NCI-H345 treated with DMSO at 0.1 percent for 48 hours (cell line): ENCODE measurements at regions not wholly inside any gene's neighbourhood (a gene's known extent, or its start where the extent isn't known, plus 50 kb on each side); places are given as distances from the start of the nearest gene placed in this dataset.

ENCODE experiments used
- DNase-seq: peaks from one replicate; lab custom pipeline; 2025; ENCODE audit not compliant: unreplicated experiment; lab: John Stamatoyannopoulos, UW

DNA sequence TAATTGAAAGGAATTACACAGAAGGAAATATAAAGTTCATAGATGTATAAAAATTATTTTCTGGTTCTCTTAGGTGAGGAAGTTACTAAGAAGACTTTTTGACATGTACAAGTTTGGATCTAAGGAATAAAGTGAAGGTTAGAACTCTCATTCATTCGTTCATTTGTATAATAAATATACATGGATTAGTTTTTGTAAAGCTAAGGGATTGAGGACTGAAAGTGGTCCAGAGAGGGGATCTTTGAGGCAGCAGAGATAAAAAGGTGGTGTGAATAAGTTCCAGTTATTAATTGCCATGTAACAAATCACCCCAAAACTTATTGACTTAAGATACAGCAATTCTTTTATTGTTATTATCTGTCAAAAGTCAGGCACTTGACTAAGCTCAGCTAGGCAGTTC, 110.1 kb upstream of the CELF4 start:
- DNase-seq = no peak

DNA sequence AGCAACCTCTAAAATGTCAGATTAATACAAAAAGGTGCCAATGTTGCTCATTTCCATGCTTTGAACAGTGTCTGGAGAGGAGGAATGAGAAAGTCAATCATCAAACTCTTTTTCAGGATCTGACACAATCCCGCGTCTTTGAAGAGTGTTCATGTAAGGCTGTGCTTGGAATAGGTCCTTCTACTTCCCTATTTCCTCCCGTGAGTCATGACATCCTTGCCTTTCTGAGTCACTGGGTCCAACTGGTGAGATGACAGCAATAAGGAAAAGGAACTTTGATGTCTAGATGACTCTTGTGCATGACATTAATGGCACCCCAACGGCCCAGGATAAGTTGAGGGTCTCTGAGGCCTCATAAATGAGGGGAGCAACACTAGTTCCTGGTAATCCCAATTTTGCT, 109.0 kb upstream of the CELF4 start:
- no peak for DNase-seq

DNA sequence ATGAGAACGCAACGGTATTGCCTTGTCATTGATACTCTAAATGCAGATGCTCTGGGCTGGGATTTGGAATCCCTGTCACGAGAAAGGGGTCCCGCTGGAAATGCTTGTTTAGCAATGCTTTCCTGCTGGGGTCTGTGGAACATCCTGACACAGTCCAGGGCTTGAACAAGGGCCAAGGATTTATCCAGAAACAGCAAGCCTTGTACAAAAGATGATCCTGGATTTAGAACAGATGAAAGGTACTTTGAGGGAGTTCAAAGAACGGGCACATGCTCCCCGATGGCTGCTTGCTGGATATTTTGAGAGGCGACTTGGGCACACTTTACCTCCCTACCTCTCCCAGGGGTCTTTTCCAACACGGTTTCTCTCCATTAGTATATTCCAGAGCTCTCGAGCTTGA, 108.1 kb upstream of the CELF4 start:
- DNase-seq = no peak

DNA sequence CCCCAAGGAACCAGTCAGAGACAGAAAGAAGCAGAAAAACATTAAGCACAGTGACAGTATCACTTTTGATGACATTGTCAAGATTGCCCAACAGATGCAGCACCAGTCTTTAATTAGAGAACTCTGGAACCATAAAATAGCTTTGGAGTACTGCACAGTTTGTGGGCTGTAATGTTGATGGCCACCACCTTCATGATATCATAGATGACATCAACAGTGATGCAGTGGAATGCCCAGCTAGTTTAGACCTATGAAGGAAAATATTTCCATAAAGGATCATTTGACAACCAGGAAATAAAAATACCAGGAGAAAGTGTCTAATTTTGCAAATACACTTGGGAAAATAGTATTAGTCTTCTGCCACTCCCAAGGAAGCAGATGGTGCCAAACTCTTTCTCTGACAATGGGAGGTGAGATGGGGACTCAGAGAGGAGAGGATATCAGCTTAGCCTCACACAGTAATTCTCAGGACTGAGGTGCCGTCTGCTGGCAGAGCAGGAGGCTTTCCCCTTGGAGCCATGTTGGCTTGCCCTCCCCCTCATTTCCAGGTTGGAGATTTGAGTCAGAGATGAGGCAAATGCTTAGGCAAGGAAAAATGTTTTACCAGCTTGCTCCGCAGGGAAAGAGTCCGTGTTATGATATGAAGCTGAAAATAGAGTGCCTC, 107.5 kb upstream of the CELF4 start:
- DNase-seq = no peak

DNA sequence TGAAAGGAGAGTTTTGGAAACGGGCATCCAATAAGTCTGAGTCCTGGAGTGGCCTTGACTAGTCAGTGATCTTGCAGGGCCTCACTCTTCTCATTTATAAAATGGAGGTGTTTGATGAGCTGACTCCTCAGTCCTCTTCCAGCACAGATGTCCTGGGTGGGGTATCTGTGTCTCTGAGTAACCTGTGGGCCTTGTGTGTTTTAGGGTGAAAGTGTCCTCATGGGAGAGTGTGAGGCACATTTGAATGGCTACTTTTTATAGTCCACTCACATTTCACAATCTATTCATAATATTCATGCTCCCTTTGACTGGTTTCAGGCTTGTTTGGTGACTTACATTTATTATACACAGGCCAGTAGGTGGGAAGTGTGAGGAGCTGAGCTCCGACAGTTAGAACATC, 106.4 kb upstream of the CELF4 start:
- DNase-seq = no peak

DNA sequence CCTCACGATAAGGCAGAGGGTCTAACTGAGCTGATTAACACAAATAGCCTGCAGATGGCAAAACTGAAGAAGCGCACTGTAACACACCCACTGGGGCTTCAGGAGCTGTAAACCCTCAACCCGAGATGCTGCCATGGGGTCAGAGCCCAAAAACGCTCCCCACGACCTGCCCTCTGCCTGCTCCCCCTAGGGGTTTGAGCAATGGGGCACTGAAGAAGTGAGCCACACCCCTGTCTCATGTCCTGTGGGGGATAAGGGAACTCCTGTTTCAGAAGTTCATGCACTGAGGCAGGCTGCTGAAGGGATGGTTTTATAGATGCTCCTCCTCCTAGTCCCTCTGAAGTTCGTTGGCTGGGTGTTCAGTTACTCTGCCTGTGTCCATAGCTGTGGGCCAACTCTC, 105.9 kb upstream of the CELF4 start:
- no peak for DNase-seq

DNA sequence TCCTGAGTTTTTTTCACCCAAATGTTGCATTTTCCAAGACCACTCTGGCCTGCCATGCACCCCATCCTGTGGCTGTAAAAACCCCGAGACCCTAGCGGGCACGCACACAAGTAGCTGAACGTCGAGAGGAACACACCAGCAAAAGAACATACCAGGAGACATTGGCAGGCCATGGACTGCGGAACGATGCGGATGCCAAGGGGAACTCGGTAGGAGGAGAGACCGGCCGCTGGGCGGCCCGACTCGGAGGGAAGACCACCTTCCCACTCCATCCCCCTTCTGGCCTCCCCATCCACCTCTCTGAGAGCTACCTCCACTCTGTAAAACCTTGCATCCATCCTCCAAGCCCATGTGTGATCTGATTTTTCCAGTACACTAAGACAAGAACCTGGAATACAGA, 105.5 kb upstream of the CELF4 start:
- no peak for DNase-seq

DNA sequence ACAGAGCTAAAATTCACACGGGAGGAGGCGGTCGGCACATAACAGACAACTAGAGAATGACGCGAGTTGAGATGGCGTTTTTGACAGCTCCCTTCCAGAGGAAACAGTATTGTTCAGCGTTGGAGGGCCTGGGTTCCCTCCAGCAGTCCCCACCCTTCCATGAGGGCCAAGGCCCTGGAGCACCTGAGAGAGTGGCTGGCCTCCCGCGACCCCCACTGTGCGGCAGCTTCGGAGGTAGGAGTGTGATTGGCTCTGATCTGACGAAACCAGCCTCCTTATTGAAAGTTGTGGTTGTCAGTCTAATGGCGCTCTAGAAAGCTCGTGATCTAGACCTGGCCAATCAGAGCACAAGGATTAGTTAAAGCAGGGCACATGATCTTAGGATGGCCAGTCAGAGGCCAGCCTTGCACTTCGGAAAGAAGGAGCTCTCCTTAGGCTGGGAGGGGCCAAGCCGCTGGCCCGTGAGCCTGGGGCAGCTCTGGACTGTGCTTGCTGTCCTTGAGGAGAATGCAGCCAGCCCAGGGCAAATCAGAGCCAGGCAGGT, 104.5 kb upstream of the CELF4 start:
- DNase-seq = no peak

DNA sequence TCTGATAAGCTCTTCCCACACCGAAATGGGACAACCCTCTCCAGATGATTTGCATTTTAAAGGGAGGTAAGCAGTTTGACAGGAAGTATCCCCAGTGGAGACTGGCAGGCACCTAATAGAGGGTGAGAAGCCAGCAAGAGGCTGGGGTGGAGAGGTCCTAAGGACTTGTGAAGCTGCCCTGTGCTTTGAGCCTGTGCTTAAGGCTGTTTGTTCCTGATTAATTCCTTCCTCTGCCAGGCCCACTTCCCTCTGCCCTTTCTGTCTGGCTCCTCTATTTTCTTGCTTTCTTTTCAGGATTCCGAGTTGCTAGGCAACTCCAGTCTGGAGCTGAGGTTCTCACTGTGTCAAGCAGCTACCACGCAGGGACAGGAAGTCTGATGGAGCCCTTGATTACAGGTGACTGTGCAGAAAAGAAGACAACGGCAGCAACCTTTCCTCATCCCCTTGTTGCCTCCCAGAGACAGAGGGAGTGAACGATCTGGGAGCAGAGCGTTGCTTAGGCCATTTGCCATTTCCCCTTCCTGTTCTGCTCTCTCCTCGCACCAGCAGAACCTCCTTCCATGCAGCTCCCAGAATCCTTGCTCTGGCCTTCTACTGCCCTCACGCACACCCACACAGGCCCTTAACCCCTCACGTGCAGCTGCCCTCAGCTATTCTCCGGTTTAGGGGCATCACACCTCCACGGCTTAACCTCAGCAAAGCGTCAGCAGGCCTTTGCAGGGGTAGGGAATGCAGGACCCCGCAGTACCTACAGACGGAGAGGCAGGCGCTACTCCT, 103.6 kb upstream of the CELF4 start:
- DNase-seq = peak; percentile 30

DNA sequence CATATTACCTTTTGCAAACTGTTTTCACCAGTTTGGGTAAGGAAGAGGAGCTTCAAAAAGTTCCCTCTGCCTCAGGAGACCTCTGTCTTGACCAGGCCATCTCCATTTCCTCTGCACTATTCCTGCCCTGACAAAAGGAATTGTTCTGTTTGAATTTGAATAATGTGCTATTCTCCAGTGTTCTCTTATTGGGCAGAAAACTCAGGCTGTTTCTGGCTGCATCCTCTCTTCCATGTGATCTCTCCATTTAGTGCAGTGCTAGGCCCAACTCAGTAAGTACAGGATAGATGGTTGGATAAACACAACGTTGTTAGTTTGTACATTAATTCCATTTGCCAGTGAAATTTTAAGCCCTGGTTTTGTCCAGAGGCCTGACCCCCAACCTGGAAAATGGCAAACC, 102.2 kb upstream of the CELF4 start:
- DNase-seq = no peak

DNA sequence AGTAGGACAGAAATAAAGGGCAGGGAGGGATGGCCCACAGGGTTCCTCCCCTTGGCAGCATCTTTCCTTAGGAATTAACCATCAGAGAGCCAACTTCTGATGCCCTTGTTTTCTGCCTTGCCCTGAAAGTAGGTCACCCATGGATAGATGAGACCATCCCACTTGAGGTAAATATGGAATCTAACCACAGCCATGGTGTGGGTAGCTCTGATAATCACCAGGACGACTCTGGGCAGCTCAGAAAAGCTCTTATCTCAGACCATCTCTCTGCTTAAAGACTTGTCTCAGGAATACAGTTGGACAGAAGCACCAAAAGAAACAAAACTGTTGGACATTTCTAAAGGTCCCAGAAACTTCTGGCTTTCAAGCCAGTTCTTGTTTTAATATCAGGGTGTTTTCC, 101.4 kb upstream of the CELF4 start:
- no peak for DNase-seq

DNA sequence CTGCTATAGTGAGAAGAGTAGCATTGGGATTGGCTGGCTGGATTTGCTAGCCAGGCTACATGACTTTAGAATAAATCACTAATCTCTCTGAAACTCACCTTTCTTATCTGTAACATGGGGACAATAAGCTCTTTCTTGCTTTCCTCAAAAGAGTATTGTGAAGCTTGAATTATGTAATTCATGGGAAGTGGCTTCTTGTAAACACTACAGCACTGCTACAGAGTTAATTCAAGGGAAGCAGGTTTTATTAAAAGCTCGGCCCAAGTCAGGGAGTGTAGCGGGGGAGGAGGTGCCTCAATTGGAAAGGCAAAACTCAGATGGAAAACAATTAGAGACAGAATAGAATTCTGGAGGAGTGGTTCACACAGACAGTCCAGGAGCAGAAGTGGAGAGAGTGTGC, 100.9 kb upstream of the CELF4 start:
- DNase-seq = no peak

DNA sequence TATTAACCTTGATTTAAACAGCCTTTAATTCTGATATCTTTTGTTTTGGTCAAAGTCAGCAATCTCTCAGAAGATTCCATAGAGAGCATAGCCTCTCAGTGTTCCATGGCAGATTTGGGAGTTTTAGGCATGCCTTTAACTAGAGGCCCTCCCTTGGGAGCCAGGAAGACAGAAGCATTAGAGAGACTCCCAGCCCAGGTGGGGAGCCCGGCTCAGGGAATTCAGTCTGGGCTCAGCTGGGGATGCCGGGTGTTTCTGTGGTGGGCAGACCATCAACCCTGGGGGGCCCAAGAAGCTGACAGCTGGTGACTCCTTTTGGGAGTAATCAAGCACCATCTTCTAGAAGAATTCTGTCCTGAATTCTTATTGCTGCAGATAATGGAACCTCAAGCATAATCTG, 99.7 kb upstream of the CELF4 start:
- DNase-seq = no peak

DNA sequence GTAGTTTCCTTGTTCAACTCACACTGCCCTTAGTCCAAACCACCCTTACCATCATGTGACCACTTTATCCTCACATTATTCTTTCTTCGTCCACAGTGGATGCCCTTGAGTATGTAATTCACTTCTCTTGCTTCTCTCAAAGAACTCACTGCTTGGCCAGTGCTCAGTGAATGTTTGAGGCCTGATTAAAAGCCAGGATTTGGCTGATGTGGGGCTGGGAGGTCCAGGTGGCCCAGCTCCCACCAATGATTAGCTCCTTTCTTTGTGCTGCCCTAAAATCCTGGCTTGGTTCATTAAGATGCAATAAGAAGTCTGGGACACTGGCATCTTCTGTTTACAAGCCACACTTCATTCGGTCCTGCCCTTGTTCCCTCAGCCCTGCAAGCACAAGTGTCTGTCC, 97.8 kb upstream of the CELF4 start:
- no peak for DNase-seq

DNA sequence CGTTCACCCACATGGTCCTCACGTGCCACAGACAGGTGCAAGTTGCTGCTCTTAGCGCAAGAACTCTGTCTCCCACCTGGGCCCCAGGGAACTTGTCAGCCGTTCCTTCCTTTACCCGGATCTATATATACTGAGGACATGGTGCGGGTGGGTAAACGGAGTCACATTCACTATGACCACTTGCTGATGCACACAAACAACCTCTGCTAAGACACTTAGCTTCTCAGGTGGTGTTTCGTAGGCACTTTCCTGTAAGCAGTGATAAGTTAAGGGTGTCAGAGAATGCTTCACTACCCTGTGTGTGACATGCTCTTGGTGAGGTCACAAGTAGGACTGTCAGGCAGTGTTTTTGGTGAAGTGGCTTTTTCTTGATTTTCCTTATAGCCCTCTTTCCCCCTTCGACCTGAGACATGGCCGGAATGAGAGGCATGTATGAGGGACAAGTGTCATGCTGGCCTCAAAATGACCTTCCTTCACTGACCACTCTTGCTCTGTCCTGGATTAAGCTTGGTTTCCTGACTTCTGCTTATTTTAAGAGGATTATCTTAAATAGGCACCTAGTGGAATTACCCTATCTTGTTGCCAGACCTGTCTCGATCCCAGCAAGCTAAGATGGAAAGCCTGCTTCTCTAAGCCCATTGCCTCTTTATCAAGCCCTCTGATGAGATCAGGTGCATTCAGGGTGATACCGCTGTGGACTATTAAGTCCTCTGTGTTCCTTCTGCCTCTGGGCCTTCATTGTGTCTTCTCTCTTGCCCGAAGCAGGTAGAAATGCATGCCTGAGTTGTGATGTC, 97.1 kb upstream of the CELF4 start:
- DNase-seq = no peak

DNA sequence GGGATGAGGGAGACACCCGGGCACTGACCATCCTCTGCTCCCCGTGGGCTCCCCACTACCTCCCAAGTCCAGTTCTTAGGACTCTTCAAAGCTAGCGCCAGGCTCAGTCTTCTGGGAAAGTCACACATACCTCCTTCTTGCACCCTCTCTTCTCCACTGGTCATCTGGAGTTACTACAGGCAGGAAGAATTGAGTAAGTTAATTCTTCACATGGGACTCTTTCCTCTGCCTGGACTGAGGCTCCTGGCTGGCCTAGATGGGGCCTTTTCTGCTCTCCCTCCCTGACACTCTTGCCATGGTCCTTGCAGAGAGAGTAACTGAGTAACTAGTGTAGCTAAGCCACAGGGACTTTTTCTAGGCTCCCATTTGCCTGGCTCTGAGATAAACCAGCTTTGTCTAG, 96.5 kb upstream of the CELF4 start:
- DNase-seq = no peak

DNA sequence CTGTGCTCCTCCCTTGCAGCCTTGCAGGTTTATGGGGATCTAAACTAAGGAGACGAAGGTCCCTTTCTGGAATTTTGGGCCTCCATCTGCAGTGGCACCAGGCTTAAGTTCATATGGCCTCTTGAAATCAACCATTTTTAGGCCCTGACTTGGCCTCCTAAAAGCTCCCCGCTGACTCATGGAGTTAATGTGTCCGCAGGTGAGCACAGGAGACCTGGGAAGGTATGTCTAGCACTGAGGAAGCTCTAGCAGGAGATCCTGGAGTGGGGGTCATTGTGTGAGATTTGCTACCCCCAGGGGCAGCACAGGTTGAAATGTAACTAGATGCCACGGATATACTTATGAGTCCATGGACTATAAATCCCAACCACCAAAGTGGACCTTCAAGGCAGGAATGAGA, 95.9 kb upstream of the CELF4 start:
- DNase-seq = no peak

DNA sequence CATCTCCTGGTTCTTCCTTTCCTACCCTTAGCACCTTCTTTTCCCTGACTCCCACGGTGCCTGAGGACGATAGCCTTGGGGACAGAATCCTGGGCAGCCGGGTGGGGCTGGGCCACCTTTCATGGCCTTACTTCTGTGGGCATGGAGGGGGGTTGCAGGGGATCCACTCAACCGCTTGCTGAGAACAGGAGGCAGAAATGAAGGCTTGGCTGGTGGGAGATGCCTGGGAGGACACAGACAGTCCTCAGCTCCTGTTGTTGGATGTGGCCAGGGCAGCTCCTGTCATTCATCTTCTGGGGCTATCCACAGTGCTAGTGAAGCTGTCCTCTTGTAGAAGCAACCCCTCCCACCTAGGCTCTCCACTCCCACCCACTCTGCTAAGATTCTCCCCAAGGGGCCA, 95.5 kb upstream of the CELF4 start:
- DNase-seq = no peak

DNA sequence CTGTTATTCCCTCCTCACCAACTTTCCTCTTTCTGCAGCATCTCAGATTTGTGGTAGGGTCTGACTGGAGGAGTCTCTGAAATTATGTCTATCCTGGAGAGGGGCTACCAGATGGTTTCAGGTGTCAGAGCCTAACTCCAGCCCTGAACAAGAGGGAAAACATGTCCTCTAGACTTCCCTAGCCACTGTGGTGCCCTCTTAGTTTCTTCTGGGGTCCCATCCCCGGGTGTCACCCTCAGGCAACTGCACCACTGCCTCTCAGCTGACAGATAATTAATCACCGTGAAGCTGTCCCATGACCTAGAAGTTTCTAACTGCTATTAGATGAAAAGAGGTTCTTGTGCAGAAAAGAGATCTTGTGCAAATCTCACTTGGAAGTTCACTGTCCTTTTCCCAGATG, 95.1 kb upstream of the CELF4 start:
- no peak for DNase-seq

DNA sequence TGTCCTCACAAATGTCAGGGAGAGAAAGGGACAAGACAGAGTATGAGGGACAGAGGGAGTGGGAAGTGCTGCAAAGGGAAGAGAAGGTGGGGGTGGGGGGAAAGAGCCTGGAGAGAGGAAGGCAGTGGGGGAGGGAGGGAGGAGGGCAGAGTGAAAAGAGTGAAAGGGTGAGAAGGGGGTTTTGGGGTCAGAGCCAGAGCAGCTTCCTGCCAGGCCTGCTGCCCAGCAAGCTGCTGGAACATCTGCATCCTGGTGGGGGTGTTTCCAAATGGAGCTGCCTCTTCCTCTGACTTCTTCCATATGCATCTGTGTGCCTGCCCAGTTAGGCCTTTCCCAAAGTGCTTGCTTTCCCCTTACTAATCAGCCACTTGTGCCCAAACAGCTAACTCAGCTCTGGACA, 94.3 kb upstream of the CELF4 start:
- no peak for DNase-seq

DNA sequence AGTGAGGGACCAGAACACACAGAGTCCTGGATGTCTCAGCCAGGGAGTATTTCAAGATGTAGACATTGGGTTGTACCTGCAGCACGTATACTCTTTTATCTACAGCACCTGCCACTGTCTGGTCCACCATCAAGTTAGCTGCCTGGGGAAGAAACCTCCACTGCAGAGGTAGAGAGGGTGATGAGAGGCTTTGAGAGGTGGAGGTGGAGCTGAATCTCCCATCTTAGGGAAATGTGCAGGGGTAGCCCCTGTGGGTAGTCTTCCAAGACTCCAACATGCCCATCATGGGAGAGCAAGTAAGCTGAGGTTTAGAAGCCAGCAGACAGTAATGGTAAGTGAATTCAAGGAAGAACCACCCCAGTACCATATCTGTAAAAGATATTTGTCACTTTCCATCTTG, 93.3 kb upstream of the CELF4 start:
- DNase-seq = no peak

DNA sequence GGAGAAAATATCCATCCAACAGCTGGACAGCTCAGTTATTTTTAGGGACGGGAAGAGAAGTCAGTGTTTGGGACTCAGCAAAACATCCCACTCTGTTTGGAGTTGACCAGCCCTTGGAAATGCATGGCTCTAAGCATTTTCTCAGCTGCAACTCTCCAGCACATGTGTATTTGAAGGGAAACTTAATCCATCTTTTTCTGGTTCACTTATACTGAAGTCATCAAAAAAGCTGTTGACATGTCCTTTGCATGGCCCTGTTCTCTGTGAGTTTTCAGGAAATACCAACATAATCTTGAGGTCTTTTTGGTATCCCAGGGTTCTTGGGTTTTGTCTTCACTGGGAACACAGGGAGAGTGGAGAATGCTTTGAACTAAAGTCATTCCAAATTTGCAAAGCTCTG, 91.9 kb upstream of the CELF4 start:
- no peak for DNase-seq
